Fibroblast of skin of scalp (primary cell): ENCODE measurements at regions not wholly inside any gene's neighbourhood (a gene's known extent, or its start where the extent isn't known, plus 50 kb on each side); places are given as distances from the start of the nearest gene placed in this dataset.

ENCODE experiments used
- DNase-seq: peaks from one replicate; pipeline ENCODE4 v3.0.0-alpha.2; 2013

GRCh38 chr20:24817351-24817750, 131.7 kb upstream of the CST7 start:
- DNase-seq: no peak

GRCh38 chr20:24818056-24818455, 131.0 kb upstream of the CST7 start:
- DNase-seq: no peak

- DNase-seq: no peak
Measured at GRCh38 chr20:24819331-24819965, 129.6 kb upstream of the CST7 start.

DNA sequence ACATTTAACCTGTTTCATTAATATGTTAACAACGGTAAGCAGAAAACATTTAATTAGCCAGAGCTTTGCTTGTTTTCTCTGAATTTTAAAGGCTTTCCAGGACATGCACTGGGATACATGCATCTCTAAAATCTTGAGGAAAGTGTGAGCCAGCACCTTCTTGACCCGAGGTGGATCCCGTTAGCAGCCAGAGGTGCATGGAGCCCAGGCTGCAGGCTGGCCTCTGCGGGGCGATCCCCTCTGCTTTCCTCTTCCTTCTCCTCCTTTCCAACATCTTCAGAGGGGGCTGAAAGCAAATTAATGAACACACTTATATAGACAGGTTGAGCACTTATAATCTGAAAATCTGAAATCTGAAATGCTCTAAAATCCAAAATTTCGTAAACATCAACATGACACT, 128.7 kb upstream of the CST7 start:
- no peak for DNase-seq

DNA sequence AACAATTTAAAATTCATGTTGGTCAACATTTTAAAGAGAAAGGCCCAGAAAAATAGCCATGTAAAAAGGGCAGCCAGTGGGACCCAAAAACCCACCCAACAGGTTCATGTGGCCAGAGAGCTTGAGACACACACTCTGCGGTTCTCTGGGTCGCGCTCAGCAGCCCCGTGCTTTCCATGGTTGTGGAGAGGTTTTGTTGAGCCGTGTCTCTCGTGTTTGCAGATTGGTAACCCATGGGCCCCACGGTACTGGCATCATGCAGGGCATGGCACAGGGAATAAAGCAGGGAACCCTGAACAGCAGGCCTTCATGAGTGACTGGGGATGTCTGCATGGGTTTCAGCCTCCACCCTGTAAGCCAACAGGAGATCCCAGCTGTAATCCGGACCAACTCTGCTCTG, 127.7 kb upstream of the CST7 start:
- DNase-seq: no peak

- DNase-seq: no peak
Measured at GRCh38 chr20:24823176-24823784, 125.8 kb upstream of the CST7 start.

GRCh38 chr20:24823989-24824693, 124.9 kb upstream of the CST7 start:
- DNase-seq: no peak

- DNase-seq: no peak
Measured at GRCh38 chr20:24825591-24825990, 123.5 kb upstream of the CST7 start.

DNA sequence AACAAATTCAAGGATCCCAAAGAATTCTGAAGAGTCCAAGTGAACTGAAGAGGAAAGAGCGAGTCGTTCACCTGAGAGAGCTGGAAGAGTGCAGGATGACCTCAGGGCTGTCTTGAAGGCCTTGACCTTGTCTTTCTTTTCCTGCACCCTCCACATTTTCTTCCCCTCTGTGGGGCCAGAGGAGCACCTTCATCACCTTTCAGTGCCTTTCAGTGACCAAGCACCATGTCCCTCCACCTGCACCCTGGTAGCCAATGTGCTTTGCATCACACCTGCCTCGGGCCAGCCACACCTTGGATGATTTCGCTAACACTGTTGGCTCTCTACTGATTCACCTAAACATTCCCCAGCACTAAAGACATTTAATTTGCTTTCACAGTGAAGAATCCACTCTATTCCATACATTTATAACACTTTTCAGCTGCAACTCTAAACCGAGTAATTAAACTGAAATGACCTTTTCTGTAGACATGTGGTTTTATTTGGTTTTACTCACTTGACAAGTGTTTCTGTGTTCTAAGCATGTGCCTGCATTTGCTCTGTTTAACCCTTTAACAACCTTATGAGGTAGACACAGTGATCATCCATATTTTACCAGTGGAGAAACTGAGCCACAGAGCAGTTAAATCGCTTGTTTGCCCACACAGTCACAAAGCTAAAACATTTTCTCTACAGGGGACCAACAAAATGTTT, 121.3 kb upstream of the CST7 start:
- no peak for DNase-seq

DNA sequence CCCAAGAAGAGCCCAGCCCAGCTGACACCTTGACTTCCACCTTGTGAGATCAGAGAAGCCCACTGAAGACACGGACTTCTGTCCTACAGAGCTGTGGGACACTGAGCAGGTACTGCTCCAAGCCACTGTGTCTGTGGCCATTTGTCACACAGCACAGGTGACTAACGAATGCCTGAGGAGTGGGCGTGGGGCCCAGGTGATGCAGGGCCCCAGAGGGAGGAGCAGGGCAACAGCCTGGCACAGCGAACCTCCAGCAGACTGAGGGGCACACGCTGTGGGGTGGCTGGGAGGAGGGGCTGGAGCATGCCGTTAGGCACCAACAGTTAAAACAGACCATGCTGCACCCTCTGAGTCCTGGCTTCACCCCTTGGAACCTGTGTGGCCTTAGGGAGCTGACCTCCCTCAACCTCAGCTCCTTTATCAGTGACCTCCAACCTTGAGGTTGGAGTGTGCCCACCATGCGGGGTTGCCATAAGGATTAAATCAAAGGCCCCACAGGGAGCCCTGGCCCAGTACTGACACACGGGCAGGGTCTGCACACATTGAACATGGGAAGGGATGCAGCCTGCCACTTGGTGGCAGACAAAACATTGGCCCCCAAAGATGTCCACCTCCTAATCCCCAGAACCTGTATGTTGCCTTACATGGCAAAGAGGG, 119.9 kb upstream of the CST7 start:
- no peak for DNase-seq

GRCh38 chr20:24829649-24830370, 119.3 kb upstream of the CST7 start:
- no peak for DNase-seq

GRCh38 chr20:24830649-24831048, 118.4 kb upstream of the CST7 start:
- DNase-seq: no peak

- no peak for DNase-seq
Measured at GRCh38 chr20:24831232-24831631, 117.8 kb upstream of the CST7 start.

- DNase-seq: no peak
Measured at GRCh38 chr20:24832518-24832917, 116.6 kb upstream of the CST7 start.

DNA sequence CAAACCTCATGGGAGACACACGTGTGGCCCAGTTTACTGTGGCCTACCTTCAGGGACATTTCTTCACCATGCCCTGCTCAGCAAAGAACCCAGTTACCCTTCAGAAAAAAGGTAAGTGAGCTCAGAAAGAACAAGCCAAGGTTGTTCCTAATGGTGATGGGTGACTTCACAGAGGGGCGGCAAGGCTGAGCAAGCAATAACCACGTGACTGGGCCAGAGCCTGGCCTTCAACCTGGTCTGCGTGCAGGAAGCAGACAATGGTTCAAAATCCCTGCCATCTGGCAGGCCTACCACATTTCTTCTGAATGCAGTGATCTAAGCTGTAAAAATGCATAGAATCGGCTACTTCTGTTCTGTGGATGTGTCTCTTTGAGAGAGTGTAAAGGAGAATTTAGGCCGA, 115.5 kb upstream of the CST7 start:
- no peak for DNase-seq

DNA sequence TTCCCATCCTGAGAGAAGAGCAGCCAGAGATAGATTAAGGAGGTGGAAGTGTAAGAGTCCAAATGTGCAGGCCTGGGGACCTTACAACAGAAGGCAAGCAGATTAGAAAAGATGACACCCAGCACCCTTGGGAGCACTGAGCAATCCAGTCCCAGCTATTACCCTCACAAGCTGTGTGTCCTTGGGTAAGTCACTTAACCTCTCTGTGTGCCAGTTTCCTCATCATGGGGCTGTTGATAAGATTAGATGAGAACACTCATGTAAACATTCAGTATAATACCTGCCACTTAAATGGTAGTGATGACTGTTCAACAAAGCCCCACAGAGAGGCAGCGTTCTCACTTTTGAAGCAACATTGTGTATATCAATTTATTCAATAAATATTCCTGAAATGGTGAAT, 114.8 kb upstream of the CST7 start:
- DNase-seq: no peak

- DNase-seq: no peak
Measured at GRCh38 chr20:24835195-24835594, 113.9 kb upstream of the CST7 start.

- DNase-seq: no peak
Measured at GRCh38 chr20:24836041-24836533, 113.0 kb upstream of the CST7 start.

DNA sequence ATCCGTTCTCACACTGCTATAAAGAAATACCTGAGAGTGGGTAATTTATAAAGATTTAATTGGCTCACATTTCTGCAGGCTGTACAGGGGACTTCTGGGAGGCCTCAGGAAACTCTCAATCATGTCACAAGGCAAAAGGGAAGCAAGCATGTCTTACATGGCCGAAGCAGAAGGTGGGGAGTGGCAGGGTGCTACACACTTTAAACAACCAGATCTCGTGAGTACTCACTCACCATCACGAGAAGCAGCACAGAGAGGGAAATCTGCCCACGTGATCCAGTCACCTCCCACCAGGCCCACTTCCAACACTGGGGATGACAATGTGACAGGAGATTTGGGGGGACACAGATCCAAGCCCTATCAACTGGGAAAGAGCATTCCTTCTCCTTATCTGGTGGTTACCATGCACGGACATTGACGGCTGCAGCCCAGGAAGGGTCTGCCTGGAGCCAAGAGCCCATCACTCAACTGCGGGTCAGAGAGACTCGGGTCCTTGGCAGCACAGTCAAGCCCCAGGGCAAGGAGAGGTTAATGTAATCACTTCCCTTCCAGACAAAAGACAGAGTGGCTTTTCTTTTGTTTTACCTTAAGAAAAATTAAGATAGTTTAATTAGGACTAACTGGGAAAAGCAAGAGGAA, 112.3 kb upstream of the CST7 start:
- DNase-seq: no peak

- DNase-seq: peak; percentile 75
Measured at GRCh38 chr20:24837781-24838450, 111.2 kb upstream of the CST7 start.
